Heart left ventricle (tissue), 13 donors: ENCODE measurements at regions not wholly inside any gene's neighbourhood (a gene's known extent, or its start where the extent isn't known, plus 50 kb on each side); places are given as distances from the start of the nearest gene placed in this dataset.

Source experiments
- POLR2A ChIP-seq, 2 donors: fragments of 450-650 bp; IDR thresholded peaks; one replicate each; pipeline ENCODE4 v1.6.1; 2017; ENCODE audit warnings: antibody characterized with exemption in 2 of 2, mild to moderate bottlenecking in 2 of 2, moderate library complexity in 2 of 2
- TF ChIP-seq, protein P1 (sequence below), 12 donors: fragments of 200-600 bp; sonication (generic) in 4 of 12; IDR thresholded peaks; one replicate each; pipeline versions ENCODE4 v1.5.0 to v1.8.0; 2018 to 2022; ENCODE audit warnings: antibody characterized with exemption in 12 of 12, mild to moderate bottlenecking in 5 of 12
- donor health status: ischemic (EF 13 %, LVEDD 7.1; RV severe dilation, severe dysfunction).
- donor health status: DM: no; HTN: yes; CAD: no.
- donor health status: DM: no; HTN: no; CAD: no.
- donor health status: ischemic (EF 25% LVEDD 6.9; RV normal size, moderate dysfunction).
- donor health status: ischemic (EF 25% LVEDD 5.7; RV mildly dilated, moderate dysfunction).
- donor health status: ischemic (EF 35%, LVEDD 5.7; RV mildly dilated, moderate dysfunction).
- donor health status: nonischemic (EF 11% LVEDD 7.7; RV severe dilation, severe dysfunction).
- donor health status: DM: yes; HTN: yes; CAD: no.
- donor health status: PGD.
- donor health status: ischemic (EF 29% LVEDD 5.4; RV normal size, mild dysfunction).
- donor health status: nonischemic (EF 23%, LVEDD 6.1; RV moderate dilation, normal function).

DNA sequence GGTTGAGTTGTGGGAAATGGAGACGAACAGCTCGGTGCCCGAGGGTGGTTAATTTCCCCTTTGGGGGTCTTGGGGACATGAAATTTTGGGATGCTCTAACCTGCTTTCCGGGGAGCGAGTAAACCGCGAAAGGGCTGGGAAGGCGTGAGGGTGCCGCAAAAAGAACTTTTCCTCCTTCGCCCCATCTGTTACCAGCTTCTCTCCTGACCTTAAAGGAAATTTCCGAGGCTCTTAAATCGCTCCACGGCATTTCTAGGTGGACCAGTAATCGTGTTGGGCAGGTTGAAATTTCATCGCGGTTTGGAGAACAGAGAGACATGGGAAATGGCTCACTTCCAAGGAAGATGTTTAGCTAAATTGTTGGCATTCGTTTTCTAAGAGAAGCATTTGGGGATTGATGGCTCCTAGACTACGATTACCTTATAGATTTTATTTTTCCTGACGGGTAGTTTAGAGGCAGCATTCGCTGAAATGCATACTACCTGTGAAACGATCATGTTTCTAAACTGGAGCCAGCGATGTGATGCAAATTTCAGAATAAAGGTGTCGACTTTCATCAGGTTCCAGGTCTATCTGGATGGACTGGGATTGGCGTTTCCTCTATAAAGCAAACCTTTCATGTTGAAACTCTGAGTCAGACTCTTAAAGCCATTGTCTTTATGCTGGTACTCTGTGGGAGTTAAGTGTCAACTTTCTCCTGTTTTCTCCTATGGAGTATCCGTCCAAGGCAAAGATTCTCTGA lies 414.5 kb downstream of the PCNX1 start:
- TF ChIP-seq, protein P1, sequence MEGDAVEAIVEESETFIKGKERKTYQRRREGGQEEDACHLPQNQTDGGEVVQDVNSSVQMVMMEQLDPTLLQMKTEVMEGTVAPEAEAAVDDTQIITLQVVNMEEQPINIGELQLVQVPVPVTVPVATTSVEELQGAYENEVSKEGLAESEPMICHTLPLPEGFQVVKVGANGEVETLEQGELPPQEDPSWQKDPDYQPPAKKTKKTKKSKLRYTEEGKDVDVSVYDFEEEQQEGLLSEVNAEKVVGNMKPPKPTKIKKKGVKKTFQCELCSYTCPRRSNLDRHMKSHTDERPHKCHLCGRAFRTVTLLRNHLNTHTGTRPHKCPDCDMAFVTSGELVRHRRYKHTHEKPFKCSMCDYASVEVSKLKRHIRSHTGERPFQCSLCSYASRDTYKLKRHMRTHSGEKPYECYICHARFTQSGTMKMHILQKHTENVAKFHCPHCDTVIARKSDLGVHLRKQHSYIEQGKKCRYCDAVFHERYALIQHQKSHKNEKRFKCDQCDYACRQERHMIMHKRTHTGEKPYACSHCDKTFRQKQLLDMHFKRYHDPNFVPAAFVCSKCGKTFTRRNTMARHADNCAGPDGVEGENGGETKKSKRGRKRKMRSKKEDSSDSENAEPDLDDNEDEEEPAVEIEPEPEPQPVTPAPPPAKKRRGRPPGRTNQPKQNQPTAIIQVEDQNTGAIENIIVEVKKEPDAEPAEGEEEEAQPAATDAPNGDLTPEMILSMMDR (IDR thresholded peaks at IDR 0.05): no peak
- TF ChIP-seq POLR2A (IDR thresholded peaks at IDR 0.05): no peak
